IPS-11a (cell line): ENCODE measurements at regions not wholly inside any gene's neighbourhood (a gene's known extent, or its start where the extent isn't known, plus 50 kb on each side); places are given as distances from the start of the nearest gene placed in this dataset.
"Not testable (repeated sequence)": the region's sequence is repeated elsewhere in the genome, so short reads cannot be mapped to it uniquely, and the experiment has no call there.

ENCODE experiments used
- H3K4me3 ChIP-seq: one replicate; pipeline ENCODE4 v1.5.1; 2013; ENCODE audit warnings: low read depth, low read length, control low read depth

- H3K4me3 ChIP-seq = no peak overlapping the region
Measured at GRCh38 chr10:55943403-55943802, 417.7 kb downstream of the ZWINT start.

GRCh38 chr10:55929291-55929690 is 431.8 kb downstream of the ZWINT start:
- H3K4me3 ChIP-seq = no peak overlapping the region

- peak overlapping the region; percentile 29 for H3K4me3 ChIP-seq
Measured at GRCh38 chr10:55899472-55900147, 461.4 kb downstream of the ZWINT start.

- H3K4me3 ChIP-seq = no peak overlapping the region
Measured at GRCh38 chr10:55897490-55897921, 463.6 kb downstream of the ZWINT start.

GRCh38 chr10:55892276-55892675 is 468.8 kb downstream of the ZWINT start:
- no peak overlapping the region for H3K4me3 ChIP-seq

GRCh38 chr10:55881588-55881987 is 479.5 kb downstream of the ZWINT start:
- H3K4me3 ChIP-seq = no peak overlapping the region

GRCh38 chr10:55873485-55873884 is 487.6 kb downstream of the ZWINT start:
- no peak overlapping the region for H3K4me3 ChIP-seq

GRCh38 chr10:55870186-55870585 is 490.9 kb downstream of the ZWINT start:
- H3K4me3 ChIP-seq = no peak overlapping the region

- no peak overlapping the region for H3K4me3 ChIP-seq
Measured at GRCh38 chr10:55867848-55868247, 493.2 kb downstream of the ZWINT start.

- no peak overlapping the region for H3K4me3 ChIP-seq
Measured at GRCh38 chr10:55858730-55859129, 502.3 kb downstream of the ZWINT start.

GRCh38 chr10:55852900-55853299 is 508.2 kb downstream of the ZWINT start:
- no peak overlapping the region for H3K4me3 ChIP-seq

GRCh38 chr10:55837273-55837672 is 523.8 kb downstream of the ZWINT start:
- no peak overlapping the region for H3K4me3 ChIP-seq

- H3K4me3 ChIP-seq = no peak overlapping the region
Measured at GRCh38 chr10:55822096-55822495, 539.0 kb downstream of the ZWINT start.

GRCh38 chr10:55820478-55820877 is 540.6 kb downstream of the ZWINT start:
- no peak overlapping the region for H3K4me3 ChIP-seq

GRCh38 chr10:55820071-55820470 is 541.0 kb downstream of the ZWINT start:
- H3K4me3 ChIP-seq = no peak overlapping the region

GRCh38 chr10:55813451-55814170 is 547.4 kb downstream of the ZWINT start:
- no peak overlapping the region for H3K4me3 ChIP-seq

GRCh38 chr10:55803055-55803454 is 558.0 kb downstream of the ZWINT start:
- no peak overlapping the region for H3K4me3 ChIP-seq

- no peak overlapping the region for H3K4me3 ChIP-seq
Measured at GRCh38 chr10:55801353-55801661, 559.8 kb downstream of the ZWINT start.

GRCh38 chr10:55800602-55801352 is 560.3 kb downstream of the ZWINT start:
- no peak overlapping the region for H3K4me3 ChIP-seq

GRCh38 chr10:55793024-55793423 is 568.0 kb downstream of the ZWINT start:
- H3K4me3 ChIP-seq = no peak overlapping the region

- not testable (repeated sequence) for H3K4me3 ChIP-seq
Measured at GRCh38 chr10:55790276-55790675, 570.8 kb downstream of the ZWINT start.

- H3K4me3 ChIP-seq = no peak overlapping the region
Measured at GRCh38 chr10:55786461-55787050, 574.5 kb downstream of the ZWINT start.
